ENCODE measurements at regions not wholly inside any gene's neighbourhood (a gene's known extent, or its start where the extent isn't known, plus 50 kb on each side); places are given as distances from the start of the nearest gene placed in this dataset.

- no peak for TF ChIP-seq POLR2A (IDR thresholded peaks at IDR 0.05)
- TF ChIP-seq, protein P1, sequence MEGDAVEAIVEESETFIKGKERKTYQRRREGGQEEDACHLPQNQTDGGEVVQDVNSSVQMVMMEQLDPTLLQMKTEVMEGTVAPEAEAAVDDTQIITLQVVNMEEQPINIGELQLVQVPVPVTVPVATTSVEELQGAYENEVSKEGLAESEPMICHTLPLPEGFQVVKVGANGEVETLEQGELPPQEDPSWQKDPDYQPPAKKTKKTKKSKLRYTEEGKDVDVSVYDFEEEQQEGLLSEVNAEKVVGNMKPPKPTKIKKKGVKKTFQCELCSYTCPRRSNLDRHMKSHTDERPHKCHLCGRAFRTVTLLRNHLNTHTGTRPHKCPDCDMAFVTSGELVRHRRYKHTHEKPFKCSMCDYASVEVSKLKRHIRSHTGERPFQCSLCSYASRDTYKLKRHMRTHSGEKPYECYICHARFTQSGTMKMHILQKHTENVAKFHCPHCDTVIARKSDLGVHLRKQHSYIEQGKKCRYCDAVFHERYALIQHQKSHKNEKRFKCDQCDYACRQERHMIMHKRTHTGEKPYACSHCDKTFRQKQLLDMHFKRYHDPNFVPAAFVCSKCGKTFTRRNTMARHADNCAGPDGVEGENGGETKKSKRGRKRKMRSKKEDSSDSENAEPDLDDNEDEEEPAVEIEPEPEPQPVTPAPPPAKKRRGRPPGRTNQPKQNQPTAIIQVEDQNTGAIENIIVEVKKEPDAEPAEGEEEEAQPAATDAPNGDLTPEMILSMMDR (IDR thresholded peaks at IDR 0.05): no peak
Measured at GRCh38 chr11:119504371-119504770, 81.4 kb upstream of the THY1 start.
